HAP-1 (cell line): ENCODE measurements at regions not wholly inside any gene's neighbourhood (a gene's known extent, or its start where the extent isn't known, plus 50 kb on each side); places are given as distances from the start of the nearest gene placed in this dataset.
A peak's percentile ranks its signal among the peaks of the same experiment; 100 is the strongest.

Experiments
- DNase-seq, 2 experiments: peaks; one replicate each; pipeline ENCODE4 v3.0.0-alpha.2; 2016 to 2020; ENCODE audit warnings: low spot score in 2 of 2
- H3K27me3 ChIP-seq: fragments of 250-450 bp; sonication (Bioruptor Pico); 2 replicates; pipeline ENCODE4 v1.5.1; 2020; ENCODE audit warnings: low read depth, mild to moderate bottlenecking, moderate library complexity
- H3K36me3 ChIP-seq: fragments of 250-450 bp; sonication (Bioruptor Pico); replicated peaks from 2 replicates; pipeline ENCODE4 v1.5.1; 2020; ENCODE audit warnings: mild to moderate bottlenecking
- H3K4me1 ChIP-seq: fragments of 250-450 bp; sonication (Bioruptor Pico); 2 replicates; pipeline ENCODE4 v1.5.1; 2020; ENCODE audit warnings: mild to moderate bottlenecking
- H3K4me3 ChIP-seq: fragments of 250-450 bp; sonication (Bioruptor Pico); 2 replicates; pipeline ENCODE4 v1.5.1; 2020; ENCODE audit warnings: mild to moderate bottlenecking, moderate library complexity
- H3K9me3 ChIP-seq: fragments of 250-450 bp; sonication (Bioruptor Pico); 2 replicates; pipeline ENCODE4 v1.5.1; 2020; ENCODE audit warnings: mild to moderate bottlenecking, moderate library complexity
- in situ Hi-C: fragments of 300-500 bp; cut with MboI; formaldehyde crosslinking; loops from 3 replicates; pipeline ENCODE4 v1.14.3; 2020; ENCODE audit warnings: low sequenced_read_pairs, inconsistent platforms, mixed read lengths

DNA sequence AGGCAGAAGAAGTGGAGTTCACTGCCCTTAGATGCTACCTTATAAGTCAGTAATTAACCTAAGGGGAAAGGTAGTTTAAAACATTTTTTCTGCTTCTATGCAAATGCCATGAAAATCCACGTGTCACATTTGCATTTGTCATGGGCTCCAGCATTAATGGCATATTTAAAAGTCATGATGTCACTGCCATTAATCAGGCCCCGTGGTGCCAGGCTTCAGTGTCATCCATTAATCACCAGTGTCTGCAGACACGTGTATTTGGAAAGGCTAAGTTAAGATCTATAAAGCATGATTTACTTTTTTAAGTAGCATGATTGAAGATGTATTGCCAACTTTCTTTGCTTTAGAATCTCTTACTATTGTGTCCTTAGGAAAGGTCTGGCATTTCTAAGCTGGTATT is 857.8 kb downstream of the TUSC7 start:
- Histone ChIP-seq H3K4me1 (no peaks in the 10 kb centered on the region), H3K36me3 (no peaks in the 10 kb centered on the region), H3K9me3 (no peaks in the 10 kb centered on the region), H3K27me3 (no peaks in the 10 kb centered on the region; the same call in 1 of the 2 replicates), H3K4me3 (no peak overlapping the region)
- DNase-seq = no peak
- in situ Hi-C loops = no loop called here

DNA sequence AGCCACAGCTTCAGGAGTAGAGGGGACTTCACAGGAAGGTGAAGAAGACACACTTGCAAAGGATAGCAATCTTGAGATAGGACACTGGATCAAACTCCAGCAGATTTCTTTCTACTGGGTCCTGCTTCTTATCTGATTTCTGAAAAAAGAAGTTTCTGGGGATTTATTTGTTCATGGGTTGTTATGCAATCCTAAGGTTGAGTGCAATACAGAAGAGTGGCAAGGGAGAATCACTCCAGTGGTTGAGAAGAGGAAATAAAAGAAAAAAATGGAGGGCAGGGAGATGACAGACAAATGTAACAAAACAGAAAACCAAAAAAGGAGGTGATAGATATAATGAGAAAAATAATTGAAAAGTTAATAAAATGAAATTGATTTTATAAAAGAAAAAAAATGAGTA is 858.3 kb downstream of the TUSC7 start:
- Histone ChIP-seq H3K9me3 (no peaks in the 10 kb centered on the region), H3K27me3 (no peaks in the 10 kb centered on the region; the same call in 1 of the 2 replicates), H3K36me3 (no peaks in the 10 kb centered on the region), H3K4me3 (no peak overlapping the region), H3K4me1 (no peaks in the 10 kb centered on the region)
- in situ Hi-C loops = no loop called here
- DNase-seq = no peak

DNA sequence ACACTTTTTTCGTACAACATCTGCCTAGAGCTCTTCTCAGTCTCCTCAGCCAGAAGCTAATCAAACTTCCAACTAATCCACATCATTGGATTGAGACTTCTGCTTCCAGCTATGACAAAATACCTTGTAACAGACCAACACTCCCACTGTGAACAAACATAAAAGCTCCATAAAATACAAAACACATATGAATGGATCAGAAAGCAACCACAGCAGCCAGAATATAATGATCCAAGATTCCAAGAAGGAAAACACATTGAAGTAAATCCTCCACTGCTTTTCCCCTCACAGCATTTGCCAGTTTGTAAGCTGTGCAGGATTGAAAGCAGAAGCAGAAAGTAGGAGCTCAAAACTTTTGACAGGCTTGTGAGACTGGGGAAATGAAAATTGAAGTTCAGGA is 863.2 kb downstream of the TUSC7 start:
- no peak overlapping the region for H3K4me3 ChIP-seq
- no peak for DNase-seq
- no peaks in the 10 kb centered on the region; the same call in 1 of the 2 replicates for H3K27me3 ChIP-seq
- no peaks in the 10 kb centered on the region for H3K4me1 ChIP-seq
- no peaks in the 10 kb centered on the region for H3K36me3 ChIP-seq
- in situ Hi-C loops = no loop called here
- no peaks in the 10 kb centered on the region for H3K9me3 ChIP-seq

DNA sequence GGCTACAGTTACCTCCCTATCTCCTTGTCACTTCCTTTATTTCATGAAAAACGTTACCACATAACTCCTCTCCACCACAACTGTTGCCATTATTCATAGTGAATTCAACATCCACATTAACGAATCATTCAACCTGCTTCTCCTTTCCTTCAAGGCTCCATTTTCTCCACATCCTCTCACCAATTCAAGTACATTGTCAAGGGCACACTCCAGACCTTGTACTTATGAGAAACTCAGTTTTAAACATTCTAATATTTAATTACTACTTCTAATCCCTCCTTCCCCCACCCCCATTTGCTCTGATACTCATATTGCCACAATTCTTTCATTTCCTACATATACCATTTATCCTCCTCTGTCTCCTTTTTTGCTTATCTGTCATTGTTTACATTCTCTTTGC is 871.2 kb downstream of the TUSC7 start:
- no peak for DNase-seq
- Histone ChIP-seq H3K4me3 (no peak overlapping the region), H3K4me1 (no peaks in the 10 kb centered on the region), H3K36me3 (no peaks in the 10 kb centered on the region), H3K9me3 (no peaks in the 10 kb centered on the region), H3K27me3 (peaks cover 11% of the 10 kb centered on the region)
- in situ Hi-C loops = no loop called here

DNA sequence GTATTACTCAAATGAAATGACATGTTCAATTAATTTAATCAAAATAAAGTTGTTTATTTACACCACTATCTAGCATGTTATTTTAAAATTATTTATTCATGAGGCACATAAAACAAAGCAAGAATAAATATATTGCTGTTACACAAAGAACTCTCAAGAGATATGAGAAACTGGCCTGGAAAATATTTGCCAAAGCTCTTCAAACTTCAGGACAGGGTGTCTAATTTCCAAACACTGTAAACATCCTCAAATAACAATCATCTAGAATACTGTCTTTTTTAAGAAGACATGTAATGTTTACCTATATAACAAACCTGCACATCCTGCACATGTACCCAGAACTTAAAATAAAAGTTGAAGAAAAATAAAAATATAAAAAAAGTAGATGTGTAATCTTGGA is 876.6 kb downstream of the TUSC7 start:
- in situ Hi-C loops = no loop called here
- Histone ChIP-seq H3K4me3 (no peak overlapping the region), H3K27me3 (no peaks in the 10 kb centered on the region; the same call in 1 of the 2 replicates), H3K9me3 (no peaks in the 10 kb centered on the region), H3K36me3 (no peaks in the 10 kb centered on the region), H3K4me1 (no peaks in the 10 kb centered on the region; the same call in none of the 2 replicates)
- DNase-seq = no peak

DNA sequence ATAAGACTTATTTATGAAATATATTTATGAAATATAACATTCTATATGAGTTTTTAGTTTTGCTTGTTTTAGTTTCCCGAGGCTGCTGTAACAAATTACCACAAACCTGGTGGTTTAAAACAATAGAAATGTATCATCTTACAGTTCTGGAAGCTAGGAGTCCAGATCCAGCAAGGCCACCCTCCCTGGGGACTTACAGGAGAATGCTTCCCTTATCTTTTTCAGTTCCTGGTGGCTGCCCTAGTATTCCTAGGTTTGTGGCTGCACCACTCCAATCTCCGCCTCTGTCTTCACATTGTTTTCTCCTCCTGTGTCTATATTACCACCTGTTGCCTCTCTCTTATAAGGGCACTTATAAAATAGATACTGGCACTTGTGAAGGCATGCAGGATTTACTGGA is 877.8 kb downstream of the TUSC7 start:
- Histone ChIP-seq H3K9me3 (no peaks in the 10 kb centered on the region), H3K4me1 (no peaks in the 10 kb centered on the region; the same call in none of the 2 replicates), H3K4me3 (no peak overlapping the region), H3K36me3 (no peaks in the 10 kb centered on the region), H3K27me3 (no peaks in the 10 kb centered on the region; the same call in 1 of the 2 replicates)
- peak in 1 of 2 experiments; percentile 6 for DNase-seq
- in situ Hi-C loops = no loop called here

DNA sequence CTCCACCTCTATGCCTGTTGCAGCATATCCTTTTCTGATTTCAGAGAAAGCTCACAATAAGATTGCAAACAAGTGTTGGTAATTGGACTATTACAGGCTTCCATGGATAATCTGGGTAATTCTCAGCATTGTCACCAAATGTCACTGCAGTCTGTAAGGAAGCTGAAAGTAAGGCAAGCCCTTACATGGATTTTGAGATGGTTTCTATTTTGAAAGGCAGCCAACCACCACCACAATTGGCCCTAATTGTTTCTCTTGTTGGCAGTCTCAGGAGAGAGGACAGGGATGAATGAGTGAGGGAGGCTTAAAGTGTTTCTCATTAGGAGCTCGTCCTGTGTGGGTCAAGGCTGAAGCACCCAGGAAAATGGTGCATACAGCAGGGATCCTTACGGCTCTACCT is 879.9 kb downstream of the TUSC7 start:
- peak; percentile 17 to 34 for DNase-seq
- Histone ChIP-seq H3K4me3 (no peak overlapping the region), H3K4me1 (no peaks in the 10 kb centered on the region; the same call in none of the 2 replicates), H3K36me3 (no peaks in the 10 kb centered on the region), H3K27me3 (no peaks in the 10 kb centered on the region; the same call in 1 of the 2 replicates), H3K9me3 (no peaks in the 10 kb centered on the region)
- in situ Hi-C loops = no loop called here

DNA sequence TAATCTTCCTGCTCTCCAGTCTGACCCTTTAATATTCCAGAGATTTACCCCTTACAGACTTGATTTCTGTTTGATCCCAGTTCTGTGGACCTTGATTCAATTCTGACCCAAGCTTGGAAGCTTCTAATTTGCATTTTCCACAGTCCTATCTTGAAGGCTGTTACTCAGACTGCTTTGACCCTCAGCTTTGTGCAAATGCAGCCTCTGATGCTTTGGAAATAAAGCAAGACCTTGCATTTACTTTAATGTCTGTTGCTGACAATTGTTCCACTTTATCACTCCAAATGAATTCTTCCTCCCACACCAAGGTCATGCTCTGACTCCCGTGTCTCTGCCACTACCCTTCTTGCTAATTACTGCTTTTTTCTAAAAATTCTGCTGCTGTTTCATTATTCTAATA is 886.0 kb downstream of the TUSC7 start:
- H3K4me1 ChIP-seq = no peaks in the 10 kb centered on the region; the same call in 1 of the 2 replicates
- no peaks in the 10 kb centered on the region for H3K9me3 ChIP-seq
- in situ Hi-C loops = no loop called here
- H3K36me3 ChIP-seq = no peaks in the 10 kb centered on the region
- no peaks in the 10 kb centered on the region; the same call in 1 of the 2 replicates for H3K27me3 ChIP-seq
- no peak overlapping the region for H3K4me3 ChIP-seq
- DNase-seq = no peak

DNA sequence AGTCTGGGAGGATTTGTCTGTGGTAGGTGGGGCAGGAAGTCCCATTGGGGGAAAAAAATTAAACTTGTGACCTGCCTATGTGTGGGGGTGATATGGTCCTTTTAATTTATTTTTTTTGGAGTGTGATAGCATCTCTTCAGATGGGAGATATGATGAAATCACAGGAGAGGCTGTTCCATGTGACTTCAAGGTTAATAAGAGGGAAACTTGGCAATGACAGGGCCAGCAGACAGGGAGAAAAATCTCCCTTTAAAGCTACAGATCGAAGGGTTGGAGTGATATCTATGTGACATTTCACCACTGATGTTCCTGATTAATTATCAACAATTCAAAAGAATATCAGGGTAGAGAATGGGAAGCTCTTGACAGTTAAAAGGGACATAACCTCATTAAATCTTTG is 886.9 kb downstream of the TUSC7 start:
- Histone ChIP-seq H3K27me3 (no peaks in the 10 kb centered on the region; the same call in 1 of the 2 replicates), H3K36me3 (no peaks in the 10 kb centered on the region), H3K4me1 (no peaks in the 10 kb centered on the region; the same call in 1 of the 2 replicates), H3K4me3 (no peak overlapping the region), H3K9me3 (no peaks in the 10 kb centered on the region)
- in situ Hi-C loops = no loop called here
- no peak for DNase-seq

DNA sequence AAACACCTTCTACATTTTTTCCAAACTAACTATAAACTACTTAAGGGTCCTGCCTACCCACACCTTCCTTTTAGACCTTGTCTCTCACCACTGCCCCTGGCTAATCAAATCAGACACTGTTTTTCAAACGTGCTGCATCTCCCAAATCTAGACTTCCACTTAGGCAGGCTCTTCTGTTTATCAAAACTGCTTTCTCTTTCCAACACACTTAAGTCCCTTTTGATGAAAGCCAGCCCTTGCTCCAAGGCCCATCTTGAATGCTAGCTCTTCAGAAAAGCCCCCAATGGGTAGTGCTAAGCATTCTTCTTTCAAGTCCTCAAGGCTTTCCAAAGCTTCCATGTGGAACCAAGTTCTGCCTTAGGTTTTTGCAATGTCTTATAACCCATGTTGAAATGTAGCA is 888.3 kb downstream of the TUSC7 start:
- H3K4me3 ChIP-seq = no peak overlapping the region
- H3K27me3 ChIP-seq = no peaks in the 10 kb centered on the region; the same call in 1 of the 2 replicates
- H3K9me3 ChIP-seq = no peaks in the 10 kb centered on the region
- in situ Hi-C loops = no loop called here
- no peaks in the 10 kb centered on the region for H3K4me1 ChIP-seq
- no peaks in the 10 kb centered on the region for H3K36me3 ChIP-seq
- DNase-seq = no peak

DNA sequence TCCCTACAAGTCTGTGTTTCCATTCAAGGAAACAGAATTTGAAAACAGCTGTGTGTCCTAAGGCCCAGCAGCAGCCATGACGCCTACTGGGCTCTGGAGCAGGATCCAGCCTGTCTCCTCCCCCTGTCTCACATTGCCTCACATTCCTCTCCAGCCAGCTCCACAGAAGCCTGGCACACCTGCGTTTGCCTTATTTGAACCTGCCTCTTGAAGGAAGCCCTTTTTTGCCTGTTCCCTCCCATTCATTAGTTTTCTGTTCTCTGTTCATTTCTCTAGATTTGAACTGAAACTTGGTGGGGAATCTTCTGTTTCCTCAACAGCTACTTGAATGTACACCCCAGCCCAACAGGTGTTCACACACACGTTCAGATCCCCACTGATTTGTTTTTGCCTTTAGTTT is 890.5 kb downstream of the TUSC7 start:
- DNase-seq = no peak
- H3K9me3 ChIP-seq = no peaks in the 10 kb centered on the region
- H3K36me3 ChIP-seq = no peaks in the 10 kb centered on the region
- H3K4me3 ChIP-seq = no peak overlapping the region
- H3K27me3 ChIP-seq = no peaks in the 10 kb centered on the region
- H3K4me1 ChIP-seq = no peaks in the 10 kb centered on the region
- in situ Hi-C loops = no loop called here

DNA sequence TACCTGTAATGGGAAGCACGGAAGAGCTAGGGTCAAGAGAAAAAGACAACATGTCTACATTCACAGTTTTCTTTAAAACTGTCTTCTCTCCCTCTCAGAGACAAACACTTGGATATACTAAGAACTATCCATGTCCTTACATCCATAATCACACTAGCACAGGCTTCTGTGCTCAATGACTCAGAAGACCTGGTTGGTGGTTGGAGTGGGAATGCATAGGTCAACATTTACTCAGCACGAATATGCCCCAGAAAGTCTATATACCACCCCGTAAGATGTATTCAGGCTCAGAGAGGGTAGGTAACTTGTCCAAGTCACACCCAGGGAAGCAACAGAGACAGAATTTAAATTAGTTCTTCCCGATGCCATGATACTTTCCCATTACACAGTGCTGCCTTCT is 891.1 kb downstream of the TUSC7 start:
- Histone ChIP-seq H3K4me3 (no peak overlapping the region), H3K36me3 (no peaks in the 10 kb centered on the region), H3K4me1 (no peaks in the 10 kb centered on the region), H3K27me3 (no peaks in the 10 kb centered on the region), H3K9me3 (no peaks in the 10 kb centered on the region)
- in situ Hi-C loops = no loop called here
- DNase-seq = no peak

DNA sequence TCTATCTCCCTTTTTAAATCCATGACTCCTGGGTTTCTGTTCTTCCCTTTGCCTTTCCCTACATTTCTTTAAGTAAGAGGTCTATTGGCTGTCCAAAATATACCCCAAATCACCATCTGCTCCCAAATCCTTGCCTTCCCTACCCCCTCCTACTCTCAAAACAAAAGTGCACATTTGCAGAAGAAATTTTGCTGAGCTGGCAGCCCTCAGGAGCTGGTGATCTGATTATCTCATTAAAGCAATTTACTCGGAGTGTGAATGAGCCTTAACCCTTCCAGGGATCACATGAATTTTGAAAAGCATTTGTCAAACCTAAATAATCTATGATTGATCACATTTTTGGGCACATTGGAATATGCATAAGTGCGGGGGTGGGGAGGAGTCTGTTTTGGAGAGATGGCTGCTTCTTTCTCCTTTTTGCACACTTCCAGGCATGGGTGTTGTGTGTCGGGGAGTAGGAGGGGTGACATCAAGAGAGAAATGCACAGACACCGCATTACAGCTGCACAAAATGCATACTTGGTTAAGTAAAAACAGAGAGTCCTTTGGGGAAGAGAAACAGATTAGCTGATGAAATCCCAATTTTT is 892.6 kb downstream of the TUSC7 start:
- Histone ChIP-seq H3K36me3 (no peaks in the 10 kb centered on the region), H3K9me3 (no peaks in the 10 kb centered on the region), H3K4me3 (no peak overlapping the region), H3K27me3 (no peaks in the 10 kb centered on the region), H3K4me1 (no peaks in the 10 kb centered on the region)
- DNase-seq = no peak
- in situ Hi-C loops = no loop called here

DNA sequence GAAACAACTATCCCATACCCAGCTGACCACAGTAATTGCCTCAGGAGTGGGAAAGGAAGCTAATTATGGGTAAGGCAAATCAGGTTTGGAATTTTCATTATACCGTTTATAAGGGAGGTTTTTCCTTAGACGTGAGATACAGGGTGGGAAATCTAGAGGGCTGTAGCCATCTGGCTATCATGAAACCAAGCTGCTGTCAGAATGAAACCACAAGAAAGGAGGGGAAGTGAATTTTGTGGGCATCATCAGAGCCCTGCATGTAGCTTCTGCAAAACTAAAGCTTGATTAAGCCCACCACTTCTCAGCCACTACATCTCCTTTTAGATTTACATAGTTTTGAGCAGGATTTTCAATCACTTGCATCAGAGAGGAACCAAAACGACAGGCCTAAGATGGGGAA is 893.5 kb downstream of the TUSC7 start:
- Histone ChIP-seq H3K4me1 (no peaks in the 10 kb centered on the region), H3K27me3 (no peaks in the 10 kb centered on the region), H3K9me3 (no peaks in the 10 kb centered on the region), H3K36me3 (no peaks in the 10 kb centered on the region), H3K4me3 (no peak overlapping the region)
- in situ Hi-C loops = no loop called here
- DNase-seq = no peak

DNA sequence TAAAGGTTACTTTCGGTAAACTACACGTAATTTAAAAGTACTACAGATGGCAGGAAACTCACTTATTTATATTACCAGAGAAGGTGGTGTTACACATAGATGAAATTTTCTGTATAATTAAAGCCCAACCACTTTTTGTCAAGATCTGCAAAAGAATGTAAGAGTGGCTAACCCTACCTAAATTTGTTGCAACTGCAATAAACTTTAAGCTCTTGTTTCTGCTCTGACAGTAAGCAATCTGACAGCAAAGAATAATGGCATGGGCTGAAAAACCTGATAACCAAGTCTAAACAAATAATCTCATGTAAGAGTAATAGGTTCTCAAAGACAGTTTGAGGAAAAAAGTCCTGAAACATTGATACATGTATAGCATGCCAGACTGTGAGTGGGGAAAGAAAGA is 897.3 kb downstream of the TUSC7 start:
- DNase-seq = no peak
- in situ Hi-C loops = no loop called here

More for the DNA sequence above, 897.3 kb downstream of the TUSC7 start:
- no peaks in the 10 kb centered on the region for H3K4me1 ChIP-seq
- no peaks in the 10 kb centered on the region for H3K27me3 ChIP-seq
- no peaks in the 10 kb centered on the region for H3K36me3 ChIP-seq
- H3K9me3 ChIP-seq = no peaks in the 10 kb centered on the region
- no peak overlapping the region for H3K4me3 ChIP-seq
